HG03175 (cell line): ENCODE measurements at regions not wholly inside any gene's neighbourhood (a gene's known extent, or its start where the extent isn't known, plus 50 kb on each side); places are given as distances from the start of the nearest gene placed in this dataset.

Source experiments
- ATAC-seq: cut with Tn5 transposase; IDR thresholded peaks from one replicate; pipeline ENCODE4 v1.9.1; 2021; ENCODE audit warnings: mild to moderate bottlenecking, moderate library complexity; ENCODE audit not compliant: unreplicated experiment

- ATAC-seq: no peak
Observed at GRCh38 chr2:205937211-205937610, 148.8 kb downstream of the INO80D start.

GRCh38 chr2:205936446-205936845 is 149.5 kb downstream of the INO80D start:
- ATAC-seq: no peak

DNA sequence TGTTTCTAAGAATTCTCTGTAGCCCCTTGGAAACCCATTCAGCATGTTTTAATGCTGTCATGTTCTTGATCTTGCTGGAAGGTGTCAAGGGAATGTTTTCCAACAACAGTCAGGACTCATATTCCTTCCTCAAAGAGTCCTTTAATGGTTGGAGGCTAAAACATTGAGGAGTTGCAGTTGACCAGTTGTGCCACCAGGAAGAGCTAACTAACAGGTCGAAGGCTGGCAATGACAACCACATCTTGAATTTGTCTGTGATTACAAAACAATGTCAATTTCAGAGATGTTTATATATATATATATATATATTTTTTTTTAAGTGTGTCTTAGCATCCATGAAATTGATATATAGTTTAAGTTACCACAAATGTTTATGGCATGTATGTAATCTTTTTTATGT is 151.5 kb downstream of the INO80D start:
- no peak for ATAC-seq

DNA sequence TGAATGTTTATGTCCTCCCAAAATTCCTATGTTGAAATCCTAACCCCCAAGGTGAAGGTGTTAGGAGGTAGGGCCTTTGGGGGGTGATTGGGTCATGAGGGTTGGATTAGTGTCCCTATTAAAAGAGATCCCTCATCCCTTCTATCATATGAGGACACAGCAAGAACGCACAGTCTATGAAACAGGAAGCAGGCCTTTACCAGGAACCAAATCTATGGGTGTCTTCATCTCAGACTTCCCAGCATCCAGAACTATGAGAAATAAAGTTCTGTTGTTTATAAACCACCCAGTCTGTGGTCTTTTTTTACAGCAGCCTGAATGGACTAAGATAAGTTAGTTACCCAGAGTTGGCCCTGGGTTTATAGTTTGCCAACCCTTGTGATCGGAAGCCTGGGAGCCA is 153.1 kb downstream of the INO80D start:
- no peak for ATAC-seq

GRCh38 chr2:205931388-205931787 is 154.6 kb downstream of the INO80D start:
- ATAC-seq: no peak

GRCh38 chr2:205930209-205930608 is 155.8 kb downstream of the INO80D start:
- ATAC-seq: no peak

- ATAC-seq: no peak
Observed at GRCh38 chr2:205929246-205929942, 156.6 kb downstream of the INO80D start.

DNA sequence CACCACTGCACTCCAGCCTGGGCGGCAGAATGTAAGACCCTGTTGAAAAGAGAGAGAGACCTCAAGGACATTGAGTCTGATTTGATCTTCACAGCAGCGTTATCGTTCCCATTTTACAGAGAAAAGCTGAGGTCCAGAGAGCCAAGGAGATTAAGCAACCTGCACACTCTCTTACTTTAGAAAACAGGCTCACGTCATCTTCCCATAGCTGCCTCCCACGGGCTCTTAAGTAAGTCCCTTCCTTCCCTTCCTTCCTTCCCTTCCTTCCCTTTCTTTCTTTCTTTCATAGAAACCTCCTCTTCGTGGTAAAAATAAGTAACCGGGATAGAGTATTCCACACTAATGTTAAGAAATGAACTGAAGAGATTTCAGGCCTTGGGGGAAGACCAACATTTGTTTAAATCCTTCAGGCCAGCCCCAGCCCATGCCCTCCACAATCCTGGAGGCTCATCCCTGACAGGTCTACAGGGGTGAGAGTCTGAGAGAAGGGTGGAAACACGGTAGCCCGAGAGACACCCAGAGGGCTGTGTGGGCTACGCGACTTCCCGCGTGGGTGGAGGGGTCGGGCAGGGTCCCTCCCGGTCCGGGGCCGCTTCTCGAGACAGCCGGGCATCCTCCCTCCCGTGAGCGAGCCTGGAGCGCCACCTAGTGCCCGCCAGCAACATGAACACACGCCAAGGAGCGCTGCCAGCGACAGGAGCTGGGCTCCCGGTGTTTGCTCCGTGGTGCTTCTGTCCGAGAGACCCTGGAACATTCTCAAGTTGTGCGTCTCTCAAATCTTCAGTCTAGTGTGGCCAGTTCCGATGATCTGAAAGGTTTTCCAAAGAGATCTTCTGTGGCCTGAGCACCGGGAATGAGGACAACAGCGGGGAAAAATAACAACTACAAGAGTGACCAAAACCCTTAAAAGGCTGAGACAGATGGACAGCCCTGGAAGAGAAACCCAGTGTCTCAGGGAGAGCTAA is 160.3 kb downstream of the INO80D start:
- ATAC-seq: peak; percentile 97

DNA sequence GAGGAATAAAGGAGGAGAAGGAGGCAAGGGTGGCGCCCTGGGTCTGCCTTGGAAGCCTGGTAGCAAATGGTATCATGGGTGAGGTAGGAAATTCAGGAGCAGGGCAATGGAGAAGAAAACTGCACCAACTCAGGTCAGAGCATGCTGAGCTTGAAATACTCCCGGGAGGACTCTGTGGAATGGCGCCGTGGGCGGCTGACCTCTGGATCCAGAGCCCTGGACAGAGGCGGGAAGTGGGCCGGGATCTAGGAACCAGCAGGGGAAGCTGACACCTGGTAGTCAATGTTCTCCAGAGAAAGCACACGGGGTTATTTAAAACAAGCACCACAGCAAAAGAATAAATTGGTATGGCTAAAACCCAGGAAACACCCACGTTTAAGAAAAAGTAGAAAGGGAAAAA is 161.3 kb downstream of the INO80D start:
- ATAC-seq: no peak

DNA sequence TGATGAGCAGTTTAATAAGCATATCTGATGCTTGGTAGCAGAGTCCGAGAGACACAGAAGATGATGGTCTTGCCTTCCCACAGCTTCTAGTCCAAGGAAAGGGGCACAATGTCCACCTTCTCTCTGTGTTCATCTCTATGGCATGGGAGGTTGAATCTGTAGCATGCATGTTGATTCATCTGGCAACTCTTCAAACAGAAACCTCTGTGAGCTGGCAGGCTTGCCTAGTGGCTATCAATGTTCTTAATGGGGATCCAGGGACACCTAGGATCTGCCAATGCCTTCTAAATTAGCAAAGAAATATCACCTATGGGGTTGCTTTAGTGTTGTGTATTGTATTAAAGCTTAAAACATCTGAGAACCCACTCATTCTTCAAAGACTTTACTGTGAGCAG is 170.8 kb downstream of the INO80D start:
- no peak for ATAC-seq

DNA sequence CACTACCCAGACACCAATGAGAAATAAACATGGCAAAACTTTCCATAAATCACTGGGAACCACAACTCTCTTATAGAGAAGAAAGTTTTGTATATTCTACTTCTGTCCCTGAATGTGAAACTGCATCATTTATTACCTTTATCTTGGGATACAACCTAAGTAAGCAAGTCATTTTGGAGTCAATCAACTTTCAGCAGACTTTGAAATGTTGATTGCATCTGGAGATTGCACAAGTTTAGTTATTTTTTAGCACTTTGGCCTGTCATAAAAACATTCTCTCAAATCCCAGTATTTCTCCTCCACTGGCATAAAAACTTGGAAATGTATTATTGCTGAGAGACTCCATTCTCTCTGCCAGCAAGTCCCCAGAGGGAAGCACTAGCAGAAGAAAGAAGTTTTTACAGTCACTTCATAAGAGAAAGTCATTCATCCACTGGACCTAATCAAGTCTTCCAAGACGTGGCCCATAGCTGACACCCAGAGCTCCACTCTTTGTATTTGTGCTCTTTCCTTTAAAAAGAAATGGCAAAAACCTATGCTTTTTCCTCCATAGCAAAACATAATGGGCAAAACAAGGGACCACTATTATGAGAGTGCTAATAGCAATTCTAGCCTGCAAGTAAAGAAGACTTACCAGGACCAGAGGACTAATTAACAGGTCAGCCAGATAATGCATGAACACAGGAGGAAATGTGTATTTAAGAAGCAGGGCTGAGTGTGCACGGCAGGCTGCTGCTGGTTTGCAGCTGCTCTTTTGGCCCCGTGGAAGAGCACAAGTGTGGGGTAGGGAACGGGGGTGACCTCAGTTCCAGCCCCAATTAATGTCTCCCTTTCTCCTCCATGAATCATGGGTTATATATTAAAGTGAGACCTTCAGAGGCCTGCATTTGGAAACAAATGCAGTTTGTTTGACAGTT is 171.5 kb downstream of the INO80D start:
- ATAC-seq: no peak

DNA sequence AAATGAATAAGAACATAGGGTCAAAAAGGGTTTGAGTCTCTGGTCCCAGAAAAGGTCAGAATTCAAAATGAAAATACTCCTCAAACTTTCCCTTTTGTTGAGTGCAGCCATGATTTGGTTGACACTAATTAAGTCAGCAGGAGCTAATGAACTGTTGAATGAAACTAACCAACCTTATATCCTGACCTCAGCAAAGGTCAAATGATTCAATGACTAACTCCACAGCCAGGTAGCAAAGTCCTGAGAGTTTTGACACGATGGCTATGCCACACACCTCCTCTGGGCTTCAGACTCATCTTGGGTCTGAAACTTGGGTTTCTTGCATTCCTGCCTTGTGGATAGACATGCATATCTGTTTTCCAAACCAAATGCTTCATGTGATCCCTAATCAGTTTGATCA is 172.3 kb downstream of the INO80D start:
- no peak for ATAC-seq

- no peak for ATAC-seq
Observed at GRCh38 chr2:205911306-205911705, 174.7 kb downstream of the INO80D start.

GRCh38 chr2:205909184-205909572 is 176.8 kb downstream of the INO80D start:
- no peak for ATAC-seq

GRCh38 chr2:205908212-205909183 is 177.5 kb downstream of the INO80D start:
- ATAC-seq: no peak

- ATAC-seq: no peak
Observed at GRCh38 chr2:205906419-205906818, 179.6 kb downstream of the INO80D start.

DNA sequence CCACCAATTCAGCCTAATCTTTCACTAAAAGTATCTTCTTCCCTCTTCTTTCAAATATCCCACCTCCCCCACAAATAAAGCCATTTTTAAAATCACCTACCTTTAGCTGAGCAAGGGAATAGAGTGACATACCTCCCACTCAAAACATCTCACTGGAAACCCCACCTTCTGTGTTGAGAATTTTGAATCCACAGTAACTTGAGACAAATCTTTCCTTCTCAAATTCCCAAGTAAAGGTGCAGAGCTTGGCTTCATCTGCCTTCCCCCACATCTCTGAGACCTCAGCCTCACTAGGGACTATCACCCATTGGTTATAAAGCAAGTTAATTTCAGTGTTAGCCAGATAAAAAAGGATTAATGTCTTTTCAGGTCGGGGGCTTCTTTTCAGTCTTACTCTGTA is 180.4 kb downstream of the INO80D start:
- ATAC-seq: no peak

GRCh38 chr2:205904873-205905272 is 181.1 kb downstream of the INO80D start:
- no peak for ATAC-seq

DNA sequence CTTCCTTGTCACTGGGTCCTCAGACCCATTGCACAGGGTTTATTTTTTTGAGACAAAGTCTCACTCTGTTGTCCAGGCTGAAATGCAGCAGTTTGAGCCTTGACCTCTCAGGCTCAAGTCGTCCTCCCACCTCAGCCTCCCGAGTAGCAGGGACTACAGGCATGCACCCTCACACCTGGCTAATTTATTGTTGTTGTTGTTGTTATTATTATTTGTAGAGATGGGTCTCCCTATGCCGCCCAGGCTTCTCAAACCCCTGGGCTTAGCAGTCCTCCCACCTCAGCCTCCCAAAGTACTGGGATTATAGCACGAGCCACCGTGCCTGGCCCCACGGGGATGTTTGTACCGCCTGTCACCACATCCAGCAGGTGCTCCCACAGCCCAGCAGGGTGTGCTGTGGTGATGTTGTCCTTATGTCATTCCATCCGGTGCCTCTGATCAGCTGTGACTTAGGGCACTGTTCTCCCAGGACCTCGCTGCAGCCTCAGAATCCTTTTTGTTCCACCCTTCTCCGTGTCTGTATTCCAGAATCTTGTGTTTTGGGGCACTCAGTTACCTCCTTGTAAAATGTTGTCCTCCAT is 182.3 kb downstream of the INO80D start:
- ATAC-seq: peak; percentile 77

DNA sequence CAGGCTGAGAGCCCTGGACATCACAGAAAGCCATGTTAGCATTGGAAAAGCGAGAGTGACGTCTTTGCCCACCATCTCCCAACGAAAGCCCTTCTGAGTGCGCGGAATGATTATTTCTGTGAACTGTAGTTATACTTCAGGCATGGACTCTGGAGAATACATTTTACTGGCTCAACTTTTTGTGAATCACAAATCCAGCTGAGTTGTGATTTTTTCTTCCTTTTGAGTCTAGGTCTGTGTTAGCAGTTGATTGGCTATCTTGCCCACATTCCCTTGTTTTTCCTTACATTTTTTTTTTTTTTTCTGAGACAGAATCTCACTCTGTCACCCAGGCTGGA is 183.1 kb downstream of the INO80D start:
- no peak for ATAC-seq
